ENCODE measurements at regions not wholly inside any gene's neighbourhood (a gene's known extent, or its start where the extent isn't known, plus 50 kb on each side); places are given as distances from the start of the nearest gene placed in this dataset.

GRCh38 chr1:229945795-229946194, 121.2 kb upstream of the GALNT2 start:
- Histone ChIP-seq H2BK20ac (ENCODE audit: low read length) (no peak overlapping the region), H2BK5ac (ENCODE audit: low read depth, low read length) (no peak overlapping the region), H3K4me3 (ENCODE audit: extremely low read depth in 1 of 4, insufficient read depth in 2 of 4, low read depth in 3 of 4, low read length in 4 of 4) (no peak overlapping the region), H4K5ac (ENCODE audit: insufficient read length, low read depth, low read length) (no peak overlapping the region), H3K27ac (ENCODE audit: low read depth, low read length) (no peak overlapping the region), H3K4ac (replicated peaks; ENCODE audit: insufficient read length, low read depth, low read length) (no peak overlapping the region), H4K91ac (replicated peaks; ENCODE audit: insufficient read length, low read length) (no peak overlapping the region), H3K36me3 (ENCODE audit: control insufficient read depth in 2 of 4, insufficient read depth in 4 of 4, low read length in 3 of 4) (no peaks in the 10 kb centered on the region), H2BK12ac (ENCODE audit: low read depth, low read length) (no peak overlapping the region), H3K9ac (replicated peaks in 1 of 4; ENCODE audit: extremely low read depth in 1 of 4, low read depth in 3 of 4, low read length in 3 of 4) (no peak overlapping the region), H2AFZ (ENCODE audit: low read length) (no peak overlapping the region), H3K23ac (ENCODE audit: insufficient read length) (no peak overlapping the region), H3K79me2 (ENCODE audit: control insufficient read depth in 1 of 2, insufficient read depth in 2 of 2, low read length in 2 of 2) (no peaks in the 10 kb centered on the region), H2BK15ac (ENCODE audit: low read length) (no peak overlapping the region), H3K79me1 (ENCODE audit: low read depth, low read length) (no peaks in the 10 kb centered on the region), H3K14ac (ENCODE audit: insufficient read length) (no peak overlapping the region), H4K20me1 (replicated peaks in 1 of 2; ENCODE audit: control insufficient read depth in 1 of 2, insufficient read depth in 2 of 2, low read length in 2 of 2) (no peaks in the 10 kb centered on the region), H3K27me3 (replicated peaks in 1 of 4; ENCODE audit: control insufficient read depth in 3 of 4, extremely low read depth in 1 of 4, insufficient read depth in 3 of 4, low read length in 3 of 4) (no peaks in the 10 kb centered on the region; a peak in 1 of 7 replicates), H4K8ac (ENCODE audit: extremely low read depth, insufficient read depth, low read length) (no peak overlapping the region), H3K4me2 (ENCODE audit: insufficient read depth in 1 of 2, low read depth in 2 of 2, low read length in 2 of 2) (no peak overlapping the region), H3K9me3 (ENCODE audit: insufficient read depth in 2 of 2, low read depth in 1 of 2, low read length in 1 of 2) (no peaks in the 10 kb centered on the region), H3K23me2 (ENCODE audit: low read depth, low read length) (no peaks in the 10 kb centered on the region), H2BK120ac (replicated peaks; ENCODE audit: low read depth, low read length) (no peak overlapping the region), H3K56ac (replicated peaks; ENCODE audit: insufficient read length, low read depth, low read length) (no peak overlapping the region), H3K18ac (ENCODE audit: extremely low read depth, low read length) (no peak overlapping the region), H2AK5ac (ENCODE audit: low read depth, low read length) (no peak overlapping the region), H3K4me1 (replicated peaks in 1 of 4; ENCODE audit: control insufficient read depth in 3 of 4, insufficient read depth in 4 of 4, low read length in 3 of 4) (no peaks in the 10 kb centered on the region)
- CTCF ChIA-PET (ENCODE audit: partially characterized antibody), result no interaction called here
- POLR2A ChIA-PET (ENCODE audit: partially characterized antibody), result no interaction called here
- 100% methylated on average over 4 of the region's 4 CpGs; no CpG with 5 or more reads in 1 of the 2 experiments for WGBS, 2 experiments (ENCODE audit: extremely low coverage in 1 of 2, insufficient coverage in 1 of 2, insufficient read length in 1 of 2, insufficient replicate concordance in 2 of 2, low coverage in 1 of 2, low lambda C conversion rate in 2 of 2, missing lambda C conversion rate in 1 of 2)
- no peak for DNase-seq (ENCODE audit: low read depth in 1 of 2, low spot score in 2 of 2)
- FAIRE-seq, result no peak
- TF ChIP-seq TEAD4 (IDR thresholded peaks at IDR 0.05; ENCODE audit: low read depth, low read length) (no peak), USF2 (IDR thresholded peaks at IDR 0.05; ENCODE audit: low read length) (no peak), SIRT6 (IDR thresholded peaks at IDR 0.05; ENCODE audit: low read length) (no peak), SIX5 (IDR thresholded peaks at IDR 0.05; ENCODE audit: low read depth, low read length) (no peak)
